Thoracic aorta (tissue), 2 donors: ENCODE measurements at regions not wholly inside any gene's neighbourhood (a gene's known extent, or its start where the extent isn't known, plus 50 kb on each side); places are given as distances from the start of the nearest gene placed in this dataset.

Experiments used
- ATAC-seq: fragments of 150-250 bp; one replicate; pipeline ENCODE4 v1.8.0; 2017; ENCODE audit warnings: low read depth; ENCODE audit not compliant: insufficient number of reproducible peaks, low FRiP score
- DNase-seq: peaks from one replicate; pipeline ENCODE4 v3.0.0-alpha.2; 2020; ENCODE audit warnings: low spot score
- H3K27ac ChIP-seq, 2 donors: fragments of 200-600 bp; sonication (generic); 1 replicate in 1 of 2; 2 replicates in 1 of 2; pipeline ENCODE4 v1.5.1; 2016; ENCODE audit warnings: mild to moderate bottlenecking in 2 of 2, moderate library complexity in 2 of 2
- H3K27me3 ChIP-seq: fragments of 200-600 bp; sonication (generic); replicated peaks from 2 replicates; pipeline ENCODE4 v1.6.0; 2016; ENCODE audit warnings: mild to moderate bottlenecking; ENCODE audit not compliant: insufficient read depth
- H3K36me3 ChIP-seq: fragments of 200-600 bp; sonication (generic); one replicate; pipeline ENCODE4 v1.5.1; 2016
- H3K4me1 ChIP-seq, 2 donors: fragments of 200-600 bp; sonication (generic); 1 replicate in 1 of 2; 2 replicates in 1 of 2; pipeline versions ENCODE4 v1.5.1 to v1.6.0; 2016; ENCODE audit warnings: low read depth in 2 of 2, mild to moderate bottlenecking in 1 of 2; ENCODE audit not compliant: control insufficient read depth in 1 of 2
- H3K4me3 ChIP-seq: fragments of 200-600 bp; sonication (generic); 2 replicates; pipeline ENCODE4 v1.5.1; 2016; ENCODE audit warnings: mild to moderate bottlenecking
- H3K9me3 ChIP-seq: fragments of 200-600 bp; sonication (generic); 2 replicates; pipeline ENCODE4 v1.5.1; 2016
- TF ChIP-seq, protein P1 (sequence below): fragments of 200-600 bp; sonication (generic); IDR thresholded peaks from one replicate; pipeline ENCODE4 v1.5.1; 2019; ENCODE audit warnings: antibody characterized with exemption

DNA sequence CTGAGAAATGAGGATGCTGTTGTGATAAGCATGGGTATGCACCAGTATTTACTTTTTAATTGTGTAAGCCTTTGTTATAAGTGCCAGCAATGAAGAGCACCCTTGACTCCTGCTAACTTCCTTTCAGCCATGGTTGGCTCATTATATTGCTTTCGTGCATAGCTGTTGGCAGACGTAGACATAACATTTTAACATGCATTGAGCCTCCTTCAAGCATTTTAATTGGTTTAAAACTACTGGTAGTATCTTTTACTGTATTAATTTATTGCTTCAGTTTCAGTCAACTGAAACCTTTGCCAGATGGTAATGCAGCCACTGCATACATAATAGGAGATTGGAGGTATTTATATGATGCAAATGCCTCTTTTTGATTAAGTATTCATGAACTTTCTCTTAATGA lies 1285.4 kb downstream of the PCDH18 start:
- Histone ChIP-seq H3K36me3 (no peaks in the 10 kb centered on the region), H3K27me3 (no peaks in the 10 kb centered on the region), H3K4me1 (no peaks in the 10 kb centered on the region), H3K9me3 (no peaks in the 10 kb centered on the region), H3K4me3 (no peak overlapping the region), H3K27ac (no peak overlapping the region)
- TF ChIP-seq, protein P1, sequence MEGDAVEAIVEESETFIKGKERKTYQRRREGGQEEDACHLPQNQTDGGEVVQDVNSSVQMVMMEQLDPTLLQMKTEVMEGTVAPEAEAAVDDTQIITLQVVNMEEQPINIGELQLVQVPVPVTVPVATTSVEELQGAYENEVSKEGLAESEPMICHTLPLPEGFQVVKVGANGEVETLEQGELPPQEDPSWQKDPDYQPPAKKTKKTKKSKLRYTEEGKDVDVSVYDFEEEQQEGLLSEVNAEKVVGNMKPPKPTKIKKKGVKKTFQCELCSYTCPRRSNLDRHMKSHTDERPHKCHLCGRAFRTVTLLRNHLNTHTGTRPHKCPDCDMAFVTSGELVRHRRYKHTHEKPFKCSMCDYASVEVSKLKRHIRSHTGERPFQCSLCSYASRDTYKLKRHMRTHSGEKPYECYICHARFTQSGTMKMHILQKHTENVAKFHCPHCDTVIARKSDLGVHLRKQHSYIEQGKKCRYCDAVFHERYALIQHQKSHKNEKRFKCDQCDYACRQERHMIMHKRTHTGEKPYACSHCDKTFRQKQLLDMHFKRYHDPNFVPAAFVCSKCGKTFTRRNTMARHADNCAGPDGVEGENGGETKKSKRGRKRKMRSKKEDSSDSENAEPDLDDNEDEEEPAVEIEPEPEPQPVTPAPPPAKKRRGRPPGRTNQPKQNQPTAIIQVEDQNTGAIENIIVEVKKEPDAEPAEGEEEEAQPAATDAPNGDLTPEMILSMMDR, result no peak
- DNase-seq (no peak), ATAC-seq (no peak)

DNA sequence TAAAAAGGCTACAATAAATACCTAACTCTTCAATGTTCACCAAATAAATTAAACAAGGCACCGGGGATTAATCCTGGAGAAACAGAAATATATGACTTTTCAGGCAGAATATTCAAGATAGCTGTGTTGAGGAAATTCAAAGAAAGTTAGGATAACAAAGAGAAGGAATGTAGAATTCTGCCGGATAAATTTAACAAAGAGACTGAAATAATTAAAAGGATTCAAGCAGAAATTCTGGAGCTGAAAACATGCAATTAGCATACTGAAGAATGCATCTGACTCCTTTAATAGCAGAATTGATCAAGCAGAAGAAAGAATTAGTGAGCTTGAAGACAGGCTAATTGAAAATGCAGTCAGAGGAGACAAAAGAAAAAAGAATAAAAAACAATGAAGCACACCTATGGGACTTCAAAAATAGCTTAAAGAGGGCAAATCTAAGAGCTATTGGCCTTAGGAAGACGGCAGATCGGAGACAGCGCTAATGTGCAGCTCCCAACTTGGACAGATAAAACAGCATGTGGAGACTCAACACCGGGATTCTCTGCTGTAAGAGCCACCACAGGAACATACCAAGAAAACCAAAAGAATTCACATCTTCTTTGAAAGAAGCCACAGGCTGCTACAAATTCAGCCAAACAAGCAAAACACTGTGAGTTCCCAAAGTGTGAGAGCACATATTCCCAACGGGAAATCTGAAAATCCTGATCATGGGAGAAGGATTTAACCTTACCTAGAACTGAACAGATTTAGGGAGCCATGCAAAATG lies 1290.9 kb downstream of the PCDH18 start:
- DNase-seq, result no peak
- no peak overlapping the region for H3K4me3 ChIP-seq
- H3K27me3 ChIP-seq, result no peaks in the 10 kb centered on the region
- no peaks in the 10 kb centered on the region for H3K4me1 ChIP-seq
- H3K9me3 ChIP-seq, result no peaks in the 10 kb centered on the region
- TF ChIP-seq, protein P1, result no peak
- H3K36me3 ChIP-seq, result no peaks in the 10 kb centered on the region
- no peak overlapping the region for H3K27ac ChIP-seq
- ATAC-seq, result no peak

DNA sequence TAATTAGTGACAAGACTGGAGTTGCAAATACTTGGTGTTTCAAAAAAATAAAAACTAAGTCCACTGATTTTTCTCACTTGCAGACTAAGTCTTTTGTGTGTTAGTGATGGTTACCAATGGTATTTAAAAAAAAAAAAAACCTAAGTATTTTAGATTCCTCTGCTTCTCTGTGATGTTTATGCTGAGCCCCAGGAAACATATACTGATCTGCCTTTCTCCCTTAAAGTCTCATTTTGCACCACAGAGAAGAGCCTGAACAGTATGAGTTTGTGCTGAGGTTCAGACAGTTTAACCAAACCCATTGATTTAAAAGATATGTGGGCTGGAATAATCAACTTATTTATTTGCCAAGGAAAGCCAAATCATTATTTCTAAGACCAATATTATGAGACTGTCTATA lies 1305.0 kb downstream of the PCDH18 start:
- Histone ChIP-seq H3K4me1 (no peaks in the 10 kb centered on the region), H3K27ac (no peak overlapping the region), H3K36me3 (no peaks in the 10 kb centered on the region), H3K9me3 (no peaks in the 10 kb centered on the region), H3K4me3 (no peak overlapping the region), H3K27me3 (no peaks in the 10 kb centered on the region)
- ATAC-seq (no peak), DNase-seq (no peak)
- TF ChIP-seq, protein P1, result no peak

DNA sequence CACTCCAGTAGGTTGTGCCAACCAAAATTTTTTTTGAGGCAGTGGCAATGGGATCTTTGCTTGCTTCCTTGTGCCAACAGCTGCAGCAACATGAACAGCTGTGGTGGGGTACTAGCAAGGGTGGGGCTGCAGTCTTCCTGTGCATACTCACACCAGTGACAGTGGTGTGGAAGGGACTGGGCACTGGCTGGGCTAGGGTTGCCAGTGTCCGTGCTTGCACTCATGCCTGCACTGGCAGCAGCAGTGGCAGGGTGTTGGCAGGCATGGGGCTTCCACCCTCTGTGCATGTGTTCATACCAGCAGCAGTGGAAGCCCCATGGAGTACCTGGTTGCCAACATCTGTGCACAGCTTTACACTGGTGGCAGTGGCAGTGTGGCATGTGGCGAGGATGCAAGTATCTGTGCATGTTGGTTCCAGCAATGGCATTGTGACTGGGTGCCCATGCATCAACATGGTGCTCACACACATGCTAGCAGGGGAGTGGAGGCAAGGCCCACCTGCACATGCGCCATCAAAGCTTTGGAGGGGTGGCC lies 1312.6 kb downstream of the PCDH18 start:
- no peak overlapping the region for H3K27ac ChIP-seq
- H3K4me1 ChIP-seq, result no peaks in the 10 kb centered on the region
- H3K36me3 ChIP-seq, result no peaks in the 10 kb centered on the region
- no peak for DNase-seq
- ATAC-seq, result no peak
- TF ChIP-seq, protein P1, result no peak
- H3K4me3 ChIP-seq, result no peak overlapping the region
- no peaks in the 10 kb centered on the region for H3K9me3 ChIP-seq
- no peaks in the 10 kb centered on the region for H3K27me3 ChIP-seq

DNA sequence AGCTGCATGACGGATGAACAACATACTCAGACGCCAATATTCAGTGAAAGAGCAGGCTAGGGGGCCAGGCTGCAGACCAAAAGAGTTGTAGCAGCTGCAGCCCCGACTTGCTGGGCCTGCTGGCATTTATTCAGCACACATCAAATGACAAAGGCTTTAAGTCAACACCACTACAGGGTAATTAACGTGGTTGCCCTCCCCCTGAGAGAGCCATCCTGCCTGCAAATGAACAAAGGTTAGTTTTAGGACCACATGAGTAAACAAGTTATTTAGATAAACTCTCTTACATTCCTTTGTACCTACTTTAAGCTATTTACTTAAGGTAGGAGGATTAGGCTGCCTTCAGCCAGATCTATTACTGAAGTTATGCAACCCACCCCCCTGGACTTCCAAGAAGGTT lies 1329.1 kb downstream of the PCDH18 start:
- ATAC-seq, result no peak
- Histone ChIP-seq H3K4me3 (no peak overlapping the region), H3K9me3 (no peaks in the 10 kb centered on the region)

More for the DNA sequence above, 1329.1 kb downstream of the PCDH18 start:
- H3K27ac ChIP-seq, result no peak overlapping the region
- TF ChIP-seq, protein P1, result no peak
- no peaks in the 10 kb centered on the region for H3K27me3 ChIP-seq
- H3K36me3 ChIP-seq, result no peaks in the 10 kb centered on the region
- no peak for DNase-seq
- H3K4me1 ChIP-seq, result no peaks in the 10 kb centered on the region
